ENCODE measurements at regions not wholly inside any gene's neighbourhood (a gene's known extent, or its start where the extent isn't known, plus 50 kb on each side); places are given as distances from the start of the nearest gene placed in this dataset.

GRCh38 chr4:123191728-123192127 is 204.9 kb upstream of the SPRY1 start:
- peaks cover 0 to 3% of the 10 kb centered on the region in 2 experiments; a peak in 1 of 4 replicates for H3K79me1 ChIP-seq (ENCODE audit: low read depth in 1 of 2, low read length in 2 of 2)
- H2AK9ac ChIP-seq (replicated peaks; ENCODE audit: low read depth, low read length, poor library complexity) = no peak overlapping the region
- in situ Hi-C loops (cut with MboI; ENCODE audit: low sequenced_read_pairs) (no loop called here), intact Hi-C loops (cut with micrococcal nuclease) (no loop called here), dilution Hi-C loops (cut with HindIII; ENCODE audit: low sequenced_read_pairs, unreplicated experiment) (no loop called here)
- H2BK120ac ChIP-seq (ENCODE audit: low read depth, low read length) = no peak overlapping the region
- no peak overlapping the region for H2AK5ac ChIP-seq (ENCODE audit: low read depth, low read length)
- no peak overlapping the region for H2BK20ac ChIP-seq (ENCODE audit: low read depth, low read length)
- no peak overlapping the region for H3K18ac ChIP-seq (ENCODE audit: low read depth, low read length)
- H4K91ac ChIP-seq (ENCODE audit: insufficient read depth, low read depth, low read length) = no peak overlapping the region
- H3K4me2 ChIP-seq (ENCODE audit: low read depth, low read length) = no peak overlapping the region
- H4K8ac ChIP-seq (ENCODE audit: low read depth in 2 of 2, low read length in 2 of 2) = no peak overlapping the region
- no peaks in the 10 kb centered on the region for H4K20me1 ChIP-seq (ENCODE audit: insufficient read depth, low read length)
- TF ChIP-seq RCOR1 (IDR thresholded peaks at IDR 0.05; ENCODE audit: insufficient replicate concordance, low read length) (no peak), RFX5 (IDR thresholded peaks at IDR 0.05; ENCODE audit: low read depth, low read length) (no peak), CTCF (conservative IDR thresholded peaks at IDR 0.05; ENCODE audit: low read depth, low read length) (no peak), MAZ (IDR thresholded peaks at IDR 0.05; ENCODE audit: borderline replicate concordance, low read depth, low read length) (no peak), USF2 (IDR thresholded peaks at IDR 0.05; ENCODE audit: low read depth, low read length) (no peak), CHD1 (IDR thresholded peaks at IDR 0.05; ENCODE audit: low read depth, low read length) (no peak), RAD21 (IDR thresholded peaks at IDR 0.05; ENCODE audit: low read length) (no peak), POLR2A (IDR thresholded peaks at IDR 0.05; ENCODE audit: low read depth, low read length) (no peak), SMC3 (IDR thresholded peaks at IDR 0.05; ENCODE audit: low read depth, low read length) (no peak), MAFK (IDR thresholded peaks at IDR 0.05; ENCODE audit: low read depth, low read length) (no peak), MXI1 (IDR thresholded peaks at IDR 0.05; ENCODE audit: borderline replicate concordance, low read depth, low read length) (no peak), NFE2L2 (IDR thresholded peaks at IDR 0.05; ENCODE audit: low read depth, low read length) (no peak), FOS (IDR thresholded peaks at IDR 0.05; ENCODE audit: low read depth, low read length) (no peak), BHLHE40 (IDR thresholded peaks at IDR 0.05; ENCODE audit: low read depth, low read length) (no peak), CEBPB (IDR thresholded peaks at IDR 0.05; ENCODE audit: low read depth, low read length) (no peak)
- TF ChIP-seq, protein P1, sequence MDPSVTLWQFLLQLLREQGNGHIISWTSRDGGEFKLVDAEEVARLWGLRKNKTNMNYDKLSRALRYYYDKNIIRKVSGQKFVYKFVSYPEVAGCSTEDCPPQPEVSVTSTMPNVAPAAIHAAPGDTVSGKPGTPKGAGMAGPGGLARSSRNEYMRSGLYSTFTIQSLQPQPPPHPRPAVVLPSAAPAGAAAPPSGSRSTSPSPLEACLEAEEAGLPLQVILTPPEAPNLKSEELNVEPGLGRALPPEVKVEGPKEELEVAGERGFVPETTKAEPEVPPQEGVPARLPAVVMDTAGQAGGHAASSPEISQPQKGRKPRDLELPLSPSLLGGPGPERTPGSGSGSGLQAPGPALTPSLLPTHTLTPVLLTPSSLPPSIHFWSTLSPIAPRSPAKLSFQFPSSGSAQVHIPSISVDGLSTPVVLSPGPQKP (IDR thresholded peaks at IDR 0.05; ENCODE audit: borderline replicate concordance, low read depth, low read length) = no peak
- ChIA-PET POLR2A (ENCODE audit: unreplicated experiment) (no interaction called here), CTCF (no interaction called here)
- no peak overlapping the region for H2AFZ ChIP-seq (replicated peaks; ENCODE audit: low read length, poor library complexity)
- no peaks in the 10 kb centered on the region for H3K9me3 ChIP-seq (ENCODE audit: control insufficient read depth, insufficient read depth, low read length)
- no peak overlapping the region for H2BK5ac ChIP-seq (ENCODE audit: low read depth, low read length, poor library complexity, severe bottlenecking)
- BruUV-seq (replicated peaks) = no TSS peak
- H3K14ac ChIP-seq (replicated peaks; ENCODE audit: low read depth, low read length) = no peak overlapping the region
- no peak overlapping the region for H4K5ac ChIP-seq (ENCODE audit: low read depth, low read length)
- H3K9ac ChIP-seq (ENCODE audit: low read depth, low read length) = no peak overlapping the region
- no peak overlapping the region for H3K4me3 ChIP-seq (ENCODE audit: insufficient read depth, low read depth, low read length)
- H3K27me3 ChIP-seq (ENCODE audit: control insufficient read depth, insufficient read depth, low read length) = no peaks in the 10 kb centered on the region
- H3K23ac ChIP-seq (ENCODE audit: low read depth, low read length) = no peak overlapping the region
- no peaks in the 10 kb centered on the region for H3K36me3 ChIP-seq (ENCODE audit: control insufficient read depth, insufficient read depth, low read length)
- DNase-seq = no peak
- no peak overlapping the region for H2BK15ac ChIP-seq (ENCODE audit: low read depth, low read length)
- H3K4me1 ChIP-seq (ENCODE audit: control insufficient read depth, insufficient read depth, low read length) = no peaks in the 10 kb centered on the region
- ATAC-seq (ENCODE audit: low read depth) = no peak
- no peak overlapping the region for H3K56ac ChIP-seq (ENCODE audit: extremely low read depth, insufficient read depth, low read length)
- no CpG with 5 or more reads among the region's 2 CpGs for WGBS, 2 experiments (ENCODE audit: extremely low coverage in 2 of 2, insufficient read length in 1 of 2)
- no peak overlapping the region for H3K27ac ChIP-seq (ENCODE audit: insufficient read depth, low read length)
- H3K4ac ChIP-seq (ENCODE audit: low read depth, low read length) = no peak overlapping the region
- no peaks in the 10 kb centered on the region for H3K9me1 ChIP-seq (ENCODE audit: insufficient read depth, low read length)
